Endothelial cell of umbilical vein (primary cell): ENCODE measurements at regions not wholly inside any gene's neighbourhood (a gene's known extent, or its start where the extent isn't known, plus 50 kb on each side); places are given as distances from the start of the nearest gene placed in this dataset.

Source experiments
- CTCF ChIP-seq, 2 donors: IDR thresholded peaks; 1 replicate in 1 of 2; 2 replicates in 1 of 2; pipeline ENCODE4 v1.5.1; 2011; ENCODE audit warnings: low read length in 2 of 2, mild to moderate bottlenecking in 2 of 2, moderate library complexity in 2 of 2, control low read depth in 1 of 2, inconsistent platforms in 1 of 2, low read depth in 1 of 2; ENCODE audit not compliant: insufficient read depth in 1 of 2; ENCODE audit errors: extremely low read depth in 1 of 2
- EZH2 ChIP-seq: IDR thresholded peaks from 2 replicates; pipeline ENCODE4 v1.6.1; 2012; ENCODE audit warnings: borderline replicate concordance, low read depth, mild to moderate bottlenecking, moderate library complexity, low read length, inconsistent platforms; ENCODE audit not compliant: severe bottlenecking
- MAX ChIP-seq: IDR thresholded peaks from 2 replicates; pipeline ENCODE4 v1.6.1; 2011; ENCODE audit not compliant: insufficient read depth, insufficient read length
- MYC ChIP-seq: IDR thresholded peaks from one replicate; pipeline ENCODE4 v1.6.1; 2011; ENCODE audit warnings: mild to moderate bottlenecking, low read depth, low read length

GRCh38 chr1:79325705-79326104 lies 319.2 kb upstream of the ADGRL4 start:
- TF ChIP-seq CTCF (IDR thresholded peaks at IDR 0.05; ENCODE audit: extremely low read depth in 1 of 2, insufficient read depth in 1 of 2, low read depth in 1 of 2, low read length in 2 of 2) (no peak), EZH2 (no peak), MAX (no peak), MYC (no peak)
